WTC11 (cell line): ENCODE measurements at regions not wholly inside any gene's neighbourhood (a gene's known extent, or its start where the extent isn't known, plus 50 kb on each side); places are given as distances from the start of the nearest gene placed in this dataset.
"Not testable (repeated sequence)": the region's sequence is repeated elsewhere in the genome, so short reads cannot be mapped to it uniquely, and the experiment has no call there.

Experiments
- ATAC-seq: fragments of 200-7000 bp; cut with Tn5 transposase; 2 replicates; pipeline ENCODE4 v1.10.0; 2021; ENCODE audit warnings: mild to moderate bottlenecking, moderate library complexity
- CTCF ChIA-PET: fragments of 300-600 bp; sonication (Branson Sonifier 250); formaldehyde crosslinking; loops from one replicate; lab custom pipeline; 2021; ENCODE audit warnings: antibody characterized with exemption; lab: Charles Lee
- POLR2A ChIA-PET: fragments of 350-600 bp; sonication (Branson Sonifier 250); formaldehyde crosslinking; loops from one replicate; lab custom pipeline; 2021; ENCODE audit warnings: antibody characterized with exemption; lab: Charles Lee
- DNase-seq: peaks from one replicate; pipeline ENCODE4 v3.0.0; 2021; ENCODE audit warnings: low spot score
- H3K27ac Mint-ChIP-seq: 2 replicates; pipeline ENCODE4 v1.8.0; 2021; ENCODE audit warnings: mixed read lengths
- H3K27me3 Mint-ChIP-seq: 2 replicates; pipeline ENCODE4 v1.8.0; 2021; ENCODE audit warnings: low read depth, mild to moderate bottlenecking, moderate library complexity, mixed read lengths
- H3K36me3 Mint-ChIP-seq: 2 replicates; pipeline ENCODE4 v1.8.0; 2021; ENCODE audit warnings: mixed read lengths
- H3K4me1 Mint-ChIP-seq: 2 replicates; pipeline ENCODE4 v1.8.0; 2022; ENCODE audit warnings: mixed read lengths
- H3K4me3 Mint-ChIP-seq: 2 replicates; pipeline ENCODE4 v1.8.0; 2021; ENCODE audit warnings: mild to moderate bottlenecking, moderate library complexity, mixed read lengths
- H3K9me3 Mint-ChIP-seq: 2 replicates; pipeline ENCODE4 v1.8.0; 2021; ENCODE audit warnings: mixed read lengths
- ATF1 ChIP-seq: sonication (generic); formaldehyde crosslinking; IDR thresholded peaks from 2 replicates; pipeline ENCODE4 v1.8.1; 2023; ENCODE audit warnings: mild to moderate bottlenecking, moderate library complexity, missing genetic modification reagents
- CDX4 ChIP-seq: fragments of 250-450 bp; sonication (Bioruptor Pico); IDR thresholded peaks from 2 replicates; pipeline ENCODE4 v1.9.0; 2021; ENCODE audit warnings: moderate library complexity, mild to moderate bottlenecking, inconsistent platforms, borderline replicate concordance
- CREB1 ChIP-seq: sonication (generic); formaldehyde crosslinking; IDR thresholded peaks from 2 replicates; pipeline ENCODE4 v1.8.0; 2023; ENCODE audit warnings: mild to moderate bottlenecking, missing genetic modification reagents
- JAZF1 ChIP-seq: fragments of 250-450 bp; sonication (Bioruptor Pico); IDR thresholded peaks from 2 replicates; pipeline ENCODE4 v1.9.0; 2021; ENCODE audit warnings: moderate library complexity, mild to moderate bottlenecking, inconsistent platforms
- MAX ChIP-seq: sonication (generic); formaldehyde crosslinking; IDR thresholded peaks from 2 replicates; pipeline ENCODE4 v1.8.0; 2022; ENCODE audit warnings: mild to moderate bottlenecking, missing genetic modification reagents
- STAT6 ChIP-seq: sonication (generic); formaldehyde crosslinking; conservative IDR thresholded peaks from 2 replicates; pipeline ENCODE4 v1.8.1; 2023; ENCODE audit warnings: mild to moderate bottlenecking, low read depth, missing genetic modification reagents, moderate library complexity
- ZNF281 ChIP-seq: sonication (generic); formaldehyde crosslinking; IDR thresholded peaks from 2 replicates; pipeline ENCODE4 v1.8.0; 2023; ENCODE audit warnings: mild to moderate bottlenecking, missing genetic modification reagents
- ZNF396 ChIP-seq: fragments of 250-450 bp; sonication (Bioruptor Pico); IDR thresholded peaks from 2 replicates; pipeline ENCODE4 v1.8.0; 2021; ENCODE audit warnings: mild to moderate bottlenecking, moderate library complexity, borderline replicate concordance
- TF ChIP-seq, protein P1 (sequence below): sonication (generic); formaldehyde crosslinking; IDR thresholded peaks from 2 replicates; pipeline ENCODE4 v1.8.1; 2022; ENCODE audit warnings: mild to moderate bottlenecking, missing genetic modification reagents, moderate library complexity, borderline replicate concordance
- TF ChIP-seq, protein P2 (sequence below): sonication (generic); formaldehyde crosslinking; IDR thresholded peaks from 2 replicates; pipeline ENCODE4 v1.8.1; 2022; ENCODE audit warnings: mild to moderate bottlenecking, moderate library complexity, missing genetic modification reagents

- no peak for TF ChIP-seq ZNF396
- TF ChIP-seq, all 79 proteins: peak for 0
Measured at GRCh38 chr1:194361374-194362131, 1175.1 kb upstream of the B3GALT2 start (continued).

GRCh38 chr1:194358208-194358581 is 1171.8 kb upstream of the B3GALT2 start:
- CTCF ChIA-PET = interaction anchor here (1.3 kb wide), 1 partner anchor 16 kb away, joined by 3 read pairs; no protein-coding TSS in a partner anchor
- TF ChIP-seq CREB1 (CRISPR knock-in tag) (no peak), JAZF1 (no peak), ATF1 (CRISPR knock-in tag) (no peak), STAT6 (no peak), MAX (no peak), ZNF281 (CRISPR knock-in tag) (no peak), CDX4 (CRISPR knock-in tag) (no peak)
- TF ChIP-seq, protein P1, sequence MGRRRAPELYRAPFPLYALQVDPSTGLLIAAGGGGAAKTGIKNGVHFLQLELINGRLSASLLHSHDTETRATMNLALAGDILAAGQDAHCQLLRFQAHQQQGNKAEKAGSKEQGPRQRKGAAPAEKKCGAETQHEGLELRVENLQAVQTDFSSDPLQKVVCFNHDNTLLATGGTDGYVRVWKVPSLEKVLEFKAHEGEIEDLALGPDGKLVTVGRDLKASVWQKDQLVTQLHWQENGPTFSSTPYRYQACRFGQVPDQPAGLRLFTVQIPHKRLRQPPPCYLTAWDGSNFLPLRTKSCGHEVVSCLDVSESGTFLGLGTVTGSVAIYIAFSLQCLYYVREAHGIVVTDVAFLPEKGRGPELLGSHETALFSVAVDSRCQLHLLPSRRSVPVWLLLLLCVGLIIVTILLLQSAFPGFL = no peak
- TF ChIP-seq, protein P2, sequence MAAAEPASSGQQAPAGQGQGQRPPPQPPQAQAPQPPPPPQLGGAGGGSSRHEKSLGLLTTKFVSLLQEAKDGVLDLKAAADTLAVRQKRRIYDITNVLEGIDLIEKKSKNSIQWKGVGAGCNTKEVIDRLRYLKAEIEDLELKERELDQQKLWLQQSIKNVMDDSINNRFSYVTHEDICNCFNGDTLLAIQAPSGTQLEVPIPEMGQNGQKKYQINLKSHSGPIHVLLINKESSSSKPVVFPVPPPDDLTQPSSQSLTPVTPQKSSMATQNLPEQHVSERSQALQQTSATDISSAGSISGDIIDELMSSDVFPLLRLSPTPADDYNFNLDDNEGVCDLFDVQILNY (CRISPR knock-in tag) = no peak
- POLR2A ChIA-PET = no interaction called here

DNA sequence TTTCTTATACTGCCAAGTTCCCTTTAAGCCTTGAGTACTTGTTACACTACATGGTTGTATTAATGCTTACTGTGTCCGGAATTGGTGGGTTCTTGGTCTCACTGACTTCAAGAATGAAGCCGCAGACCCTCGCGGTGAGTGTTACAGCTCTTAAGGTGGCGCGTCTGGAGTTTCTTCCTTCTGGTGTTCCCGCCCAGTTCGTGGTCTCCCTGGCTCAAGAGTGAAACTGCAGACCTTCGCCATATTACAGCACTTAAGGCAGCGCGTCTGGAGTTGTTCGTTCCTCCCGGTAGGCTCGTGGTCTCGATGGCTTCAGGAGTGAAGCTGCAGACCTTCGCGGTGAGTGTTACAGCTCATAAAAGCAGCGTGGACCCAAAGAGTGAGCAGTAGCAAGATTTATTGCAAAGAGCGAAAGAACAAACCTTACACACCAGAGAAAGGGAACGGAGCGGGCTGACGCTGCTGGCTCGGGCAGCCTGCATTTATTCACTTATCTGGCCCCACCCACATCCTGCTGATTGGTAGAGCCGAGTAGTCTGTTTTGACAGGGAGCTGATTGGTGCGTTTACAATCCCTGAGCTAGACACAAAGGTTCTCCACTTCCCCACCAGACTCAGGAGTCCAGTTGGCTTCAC is 1171.3 kb upstream of the B3GALT2 start:
- DNase-seq, H3K4me1 Mint-ChIP-seq, H3K27me3 Mint-ChIP-seq, H3K9me3 Mint-ChIP-seq, H3K4me3 Mint-ChIP-seq, ATAC-seq, POLR2A ChIA-PET, H3K27ac Mint-ChIP-seq, H3K36me3 Mint-ChIP-seq: not testable (repeated sequence)
- CTCF ChIA-PET = interaction anchor here (1.3 kb wide), 1 partner anchor 15 kb away, joined by 3 read pairs; no protein-coding TSS in a partner anchor

More at GRCh38 chr1:194358208-194358581, 1171.8 kb upstream of the B3GALT2 start:
- H3K36me3 Mint-ChIP-seq = no peaks in the 10 kb centered on the region
- no peaks in the 10 kb centered on the region for H3K27me3 Mint-ChIP-seq
- no peak overlapping the region for H3K4me3 Mint-ChIP-seq
- 0 out of 2 replicates have a peak, but pooled peaks cover 3% of the 10 kb centered on the region for H3K9me3 Mint-ChIP-seq
- DNase-seq (no peak), ATAC-seq (no peak)
- no peaks in the 10 kb centered on the region for H3K4me1 Mint-ChIP-seq
- no peak overlapping the region for H3K27ac Mint-ChIP-seq
